ENCODE measurements at regions not wholly inside any gene's neighbourhood (a gene's known extent, or its start where the extent isn't known, plus 50 kb on each side); places are given as distances from the start of the nearest gene placed in this dataset.
"Not testable (repeated sequence)": the region's sequence is repeated elsewhere in the genome, so short reads cannot be mapped to it uniquely, and the experiment has no call there.

DNA sequence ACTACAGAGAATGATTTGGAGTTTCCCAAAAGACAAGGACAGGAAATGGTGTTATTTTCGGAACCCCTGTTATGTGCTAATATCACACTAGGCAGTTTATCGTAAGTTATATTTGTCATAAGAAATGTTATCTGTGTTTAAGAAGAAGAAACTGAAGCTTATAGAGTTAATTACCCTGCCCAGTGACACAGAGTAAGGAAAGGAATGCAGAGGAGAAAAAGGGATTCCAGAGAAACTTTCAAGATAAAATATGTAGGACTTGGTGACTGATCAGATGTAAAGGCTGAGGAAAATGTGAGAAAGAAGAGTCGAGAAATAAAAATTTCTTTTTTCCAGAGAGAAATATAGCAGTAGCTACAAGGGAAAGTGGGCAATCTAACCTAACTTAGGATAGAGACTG, 63.5 kb upstream of the ZNF746 start:
- Histone ChIP-seq H3K36me3 (peaks cover 8% of the 10 kb centered on the region), H3K9me3 (peaks cover 10% of the 10 kb centered on the region), H3K4me1 (ENCODE audit: control insufficient read depth in 1 of 2, low read depth in 2 of 2) (no peaks in the 10 kb centered on the region), H3K27ac (no peak overlapping the region), H3K4me3 (no peak overlapping the region), H3K27me3 (replicated peaks; ENCODE audit: insufficient read depth) (no peaks in the 10 kb centered on the region)
- TF ChIP-seq, protein P1, sequence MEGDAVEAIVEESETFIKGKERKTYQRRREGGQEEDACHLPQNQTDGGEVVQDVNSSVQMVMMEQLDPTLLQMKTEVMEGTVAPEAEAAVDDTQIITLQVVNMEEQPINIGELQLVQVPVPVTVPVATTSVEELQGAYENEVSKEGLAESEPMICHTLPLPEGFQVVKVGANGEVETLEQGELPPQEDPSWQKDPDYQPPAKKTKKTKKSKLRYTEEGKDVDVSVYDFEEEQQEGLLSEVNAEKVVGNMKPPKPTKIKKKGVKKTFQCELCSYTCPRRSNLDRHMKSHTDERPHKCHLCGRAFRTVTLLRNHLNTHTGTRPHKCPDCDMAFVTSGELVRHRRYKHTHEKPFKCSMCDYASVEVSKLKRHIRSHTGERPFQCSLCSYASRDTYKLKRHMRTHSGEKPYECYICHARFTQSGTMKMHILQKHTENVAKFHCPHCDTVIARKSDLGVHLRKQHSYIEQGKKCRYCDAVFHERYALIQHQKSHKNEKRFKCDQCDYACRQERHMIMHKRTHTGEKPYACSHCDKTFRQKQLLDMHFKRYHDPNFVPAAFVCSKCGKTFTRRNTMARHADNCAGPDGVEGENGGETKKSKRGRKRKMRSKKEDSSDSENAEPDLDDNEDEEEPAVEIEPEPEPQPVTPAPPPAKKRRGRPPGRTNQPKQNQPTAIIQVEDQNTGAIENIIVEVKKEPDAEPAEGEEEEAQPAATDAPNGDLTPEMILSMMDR (IDR thresholded peaks at IDR 0.05), result no peak
- no peak for DNase-seq (ENCODE audit: low spot score)
- no peak for ATAC-seq (ENCODE audit: insufficient number of reproducible peaks, low FRiP score, low read depth)

DNA sequence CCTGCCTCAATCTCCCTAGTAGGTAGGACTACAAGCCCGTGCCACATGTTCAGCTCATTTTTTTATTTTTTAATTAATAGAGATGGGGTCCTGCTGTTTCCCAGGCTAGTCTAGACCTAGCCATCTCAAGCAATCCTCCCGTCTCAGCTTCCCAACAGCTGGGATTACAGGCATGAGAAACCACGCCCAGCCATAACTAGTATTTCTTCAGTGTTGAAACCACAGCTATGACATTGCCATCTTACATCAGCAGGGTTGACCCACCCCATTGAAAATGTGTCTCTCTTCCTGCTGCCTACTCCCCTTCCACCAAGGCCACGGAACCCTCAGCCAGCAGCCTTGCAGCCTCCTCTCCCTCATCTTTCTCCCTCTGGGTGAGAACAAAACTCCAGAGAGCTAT, 62.1 kb upstream of the ZNF746 start:
- TF ChIP-seq, protein P1 (IDR thresholded peaks at IDR 0.05), result no peak
- no peaks in the 10 kb centered on the region for H3K27me3 ChIP-seq (replicated peaks; ENCODE audit: insufficient read depth)
- DNase-seq (ENCODE audit: low spot score) (no peak), ATAC-seq (ENCODE audit: insufficient number of reproducible peaks, low FRiP score, low read depth) (no peak)
- peaks cover 8% of the 10 kb centered on the region for H3K36me3 ChIP-seq
- no peak overlapping the region for H3K27ac ChIP-seq
- peaks cover 10% of the 10 kb centered on the region for H3K9me3 ChIP-seq
- H3K4me1 ChIP-seq (ENCODE audit: control insufficient read depth in 1 of 2, low read depth in 2 of 2), result no peaks in the 10 kb centered on the region
- no peak overlapping the region for H3K4me3 ChIP-seq

DNA sequence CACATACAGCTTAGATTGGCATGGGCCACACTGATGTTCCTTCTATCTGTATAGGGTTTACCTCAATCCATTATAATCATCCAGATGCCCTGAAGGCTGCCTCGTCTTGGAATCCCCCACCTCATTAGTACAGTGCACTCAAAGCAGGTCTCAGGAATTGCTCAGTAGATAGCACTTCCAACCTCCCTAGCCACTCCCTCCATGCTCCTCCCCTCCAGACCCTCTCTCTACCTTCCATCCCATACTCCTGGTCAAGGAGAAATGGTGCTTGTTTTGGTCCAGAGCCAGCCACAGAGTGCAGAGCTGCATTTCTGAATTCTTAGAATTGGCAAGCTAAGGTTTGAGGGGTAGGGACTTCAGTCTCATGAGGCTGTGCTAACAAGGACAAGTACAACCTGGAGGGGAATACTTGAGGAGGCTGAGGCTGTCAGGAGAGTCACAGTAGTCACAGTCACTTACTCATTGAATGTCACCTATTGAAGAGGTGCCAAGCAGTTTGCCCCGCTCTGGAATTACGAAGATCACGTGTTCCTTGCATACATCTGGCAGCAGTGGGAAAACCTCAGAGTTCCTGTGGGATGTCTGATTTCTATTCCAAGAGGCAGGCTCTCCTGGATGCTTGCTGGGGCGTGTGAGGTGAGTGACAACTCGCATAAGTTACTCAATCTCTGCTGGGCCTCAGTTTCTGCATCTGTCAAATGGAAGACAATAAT, 60.7 kb upstream of the ZNF746 start:
- Histone ChIP-seq H3K4me3 (no peak overlapping the region), H3K36me3 (peaks cover 8% of the 10 kb centered on the region), H3K27ac (no peak overlapping the region), H3K4me1 (ENCODE audit: control insufficient read depth in 1 of 2, low read depth in 2 of 2) (no peaks in the 10 kb centered on the region), H3K27me3 (replicated peaks; ENCODE audit: insufficient read depth) (no peaks in the 10 kb centered on the region), H3K9me3 (no peaks in the 10 kb centered on the region)
- TF ChIP-seq, protein P1 (IDR thresholded peaks at IDR 0.05), result no peak
- no peak for ATAC-seq (ENCODE audit: insufficient number of reproducible peaks, low FRiP score, low read depth)
- DNase-seq (ENCODE audit: low spot score), result no peak

DNA sequence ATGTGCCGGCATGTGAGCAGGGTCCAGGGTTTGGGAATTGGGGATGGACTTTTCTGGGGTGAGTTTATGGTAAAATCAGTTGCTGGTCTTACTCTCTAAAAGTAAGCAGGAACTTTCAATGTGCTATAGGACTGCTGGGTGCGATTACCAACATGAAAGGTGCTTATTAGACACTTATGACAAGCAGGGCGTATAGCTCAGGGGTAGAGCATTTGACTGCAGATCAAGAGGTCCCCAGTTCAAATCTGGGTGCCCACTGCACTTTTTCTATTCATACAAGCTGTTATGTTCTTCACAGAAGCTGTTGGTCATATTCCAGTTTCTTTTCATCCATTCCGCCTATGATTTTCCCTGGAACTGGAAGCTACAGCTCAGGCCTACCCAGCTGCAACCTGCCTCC, 58.9 kb upstream of the ZNF746 start:
- ATAC-seq (ENCODE audit: insufficient number of reproducible peaks, low FRiP score, low read depth); DNase-seq (ENCODE audit: low spot score); H3K9me3 ChIP-seq; H3K4me1 ChIP-seq (ENCODE audit: control insufficient read depth in 1 of 2, low read depth in 2 of 2); H3K4me3 ChIP-seq; H3K27ac ChIP-seq; H3K27me3 ChIP-seq (replicated peaks; ENCODE audit: insufficient read depth): not testable (repeated sequence)
- H3K36me3 ChIP-seq, result peaks cover 12% of the 10 kb centered on the region

DNA sequence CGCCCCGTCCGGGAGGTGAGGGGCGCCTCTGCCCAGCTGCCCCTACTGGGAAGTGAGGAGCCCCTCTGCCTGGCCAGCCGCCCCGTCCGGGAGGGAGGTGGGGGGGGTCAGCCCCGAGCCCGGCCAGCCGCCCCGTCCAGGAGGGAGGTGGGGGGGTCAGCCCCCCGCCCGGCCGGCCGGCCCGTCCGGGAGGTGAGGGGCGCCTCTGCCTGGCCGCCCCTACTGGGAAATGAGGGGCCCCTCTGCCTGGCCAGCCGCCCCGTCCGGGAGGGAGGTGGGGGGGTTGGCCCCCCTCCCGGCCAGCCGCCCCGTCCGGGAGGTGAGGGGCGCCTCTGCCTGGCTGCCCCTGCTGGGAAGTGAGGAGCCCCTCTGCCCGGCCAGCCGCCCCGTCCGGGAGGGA, 57.2 kb upstream of the ZNF746 start:
- not testable (repeated sequence) for H3K4me3 ChIP-seq; H3K4me1 ChIP-seq (ENCODE audit: control insufficient read depth in 1 of 2, low read depth in 2 of 2); H3K27ac ChIP-seq; DNase-seq (ENCODE audit: low spot score); H3K9me3 ChIP-seq; ATAC-seq (ENCODE audit: insufficient number of reproducible peaks, low FRiP score, low read depth); H3K27me3 ChIP-seq (replicated peaks; ENCODE audit: insufficient read depth)
- H3K36me3 ChIP-seq, result peaks cover 28% of the 10 kb centered on the region

DNA sequence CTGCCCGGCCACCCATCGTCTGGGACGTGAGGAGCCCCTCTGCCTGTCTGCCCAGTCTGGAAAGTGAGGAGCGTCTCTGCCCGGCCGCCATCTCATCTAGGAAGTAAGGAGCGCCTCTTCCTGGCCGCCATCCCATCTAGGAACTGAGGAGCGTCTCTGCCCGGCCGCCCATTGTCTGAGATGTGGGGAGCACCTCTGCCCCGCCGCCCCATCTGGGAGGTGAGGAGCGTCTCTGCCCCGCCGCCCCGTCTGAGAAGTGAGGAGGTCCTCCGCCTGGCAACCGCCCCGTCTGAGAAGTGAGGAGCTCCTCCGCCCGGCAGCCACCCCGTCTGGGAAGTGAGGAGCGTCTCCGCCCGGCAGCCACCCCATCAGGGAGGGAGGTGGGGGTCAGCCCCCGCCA, 56.4 kb upstream of the ZNF746 start:
- H3K4me1 ChIP-seq (ENCODE audit: control insufficient read depth in 1 of 2, low read depth in 2 of 2); H3K27me3 ChIP-seq (replicated peaks; ENCODE audit: insufficient read depth); H3K4me3 ChIP-seq; DNase-seq (ENCODE audit: low spot score); H3K9me3 ChIP-seq; ATAC-seq (ENCODE audit: insufficient number of reproducible peaks, low FRiP score, low read depth); H3K27ac ChIP-seq: not testable (repeated sequence)
- peaks cover 36% of the 10 kb centered on the region for H3K36me3 ChIP-seq

DNA sequence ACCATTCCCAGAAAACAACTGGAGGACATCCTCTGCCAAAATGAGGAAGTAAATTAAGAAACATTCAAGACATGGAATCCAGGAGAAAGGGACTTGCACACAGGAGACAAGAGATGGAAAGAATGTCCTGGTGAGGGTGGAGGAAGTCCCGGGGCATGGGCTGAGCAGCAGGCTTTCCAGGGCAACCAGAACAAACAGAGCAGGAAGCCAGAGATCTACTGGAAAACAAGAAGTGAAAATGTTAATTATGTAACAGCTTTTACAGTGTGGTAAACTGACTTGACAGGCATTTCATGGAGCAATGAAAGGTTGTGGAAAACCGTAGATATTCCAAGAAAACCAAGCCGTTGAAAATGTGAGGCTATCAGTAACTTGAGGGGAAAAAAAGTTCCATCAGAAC, 55.2 kb upstream of the ZNF746 start:
- no peaks in the 10 kb centered on the region for H3K9me3 ChIP-seq
- H3K27me3 ChIP-seq (replicated peaks; ENCODE audit: insufficient read depth), result no peaks in the 10 kb centered on the region
- DNase-seq (ENCODE audit: low spot score) (no peak), ATAC-seq (ENCODE audit: insufficient number of reproducible peaks, low FRiP score, low read depth) (no peak)
- no peak overlapping the region for H3K27ac ChIP-seq
- no peak overlapping the region for H3K4me3 ChIP-seq
- no peaks in the 10 kb centered on the region for H3K4me1 ChIP-seq (ENCODE audit: control insufficient read depth in 1 of 2, low read depth in 2 of 2)
- peaks cover 46% of the 10 kb centered on the region for H3K36me3 ChIP-seq
- TF ChIP-seq, protein P1 (IDR thresholded peaks at IDR 0.05), result no peak

All from thoracic aorta (tissue), 2 donors.